ENCODE measurements at regions not wholly inside any gene's neighbourhood (a gene's known extent, or its start where the extent isn't known, plus 50 kb on each side); places are given as distances from the start of the nearest gene placed in this dataset.
"Not testable (repeated sequence)": the region's sequence is repeated elsewhere in the genome, so short reads cannot be mapped to it uniquely, and the experiment has no call there.

DNA sequence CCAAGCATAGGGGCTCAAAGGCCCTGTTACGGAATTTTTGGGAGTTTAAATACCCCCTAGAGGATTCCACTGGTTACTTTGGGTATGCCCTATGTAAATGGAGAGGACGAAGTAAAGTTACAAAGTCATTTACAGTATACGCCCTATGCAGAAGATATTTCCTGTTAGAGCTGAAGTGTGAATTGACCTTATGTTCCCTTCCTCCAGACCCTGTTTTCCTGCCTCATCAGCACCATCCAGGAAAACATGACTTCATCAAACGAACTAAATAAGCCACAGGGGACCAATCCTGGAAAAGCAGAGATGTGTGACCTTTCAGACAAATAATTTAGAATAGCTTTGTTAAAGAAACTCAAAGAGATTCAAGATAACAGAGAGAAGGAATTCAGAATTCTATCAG is 177.4 kb downstream of the SQOR start:
- no peak for DNase-seq

DNA sequence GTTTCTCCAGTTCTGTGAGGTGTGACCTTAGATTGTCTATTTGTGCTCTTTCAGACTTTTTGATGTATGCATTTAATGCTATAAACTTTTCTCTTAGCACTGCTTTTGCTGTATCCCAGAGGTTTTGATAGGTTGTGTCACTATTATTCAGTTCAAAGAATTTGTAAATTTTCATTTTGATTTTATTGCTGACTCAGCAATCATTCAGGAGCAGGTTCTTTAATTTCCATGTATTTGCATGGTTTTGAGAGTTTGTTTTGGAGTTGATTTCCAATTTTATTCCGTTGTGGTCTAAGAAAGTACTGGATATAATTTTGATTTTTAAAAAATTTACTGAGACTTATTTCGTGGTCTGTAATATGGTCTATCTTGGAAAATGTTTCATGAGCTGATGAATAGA is 182.7 kb downstream of the SQOR start:
- not testable (repeated sequence) for DNase-seq

GRCh38 chr15:45821390-45821789 is 186.6 kb downstream of the SQOR start:
- no peak for DNase-seq

GRCh38 chr15:45822968-45823367 is 188.1 kb downstream of the SQOR start:
- DNase-seq = not testable (repeated sequence)

- no peak for DNase-seq
These were observed 192.4 kb downstream of the SQOR start for GRCh38 chr15:45827275-45827674.

DNA sequence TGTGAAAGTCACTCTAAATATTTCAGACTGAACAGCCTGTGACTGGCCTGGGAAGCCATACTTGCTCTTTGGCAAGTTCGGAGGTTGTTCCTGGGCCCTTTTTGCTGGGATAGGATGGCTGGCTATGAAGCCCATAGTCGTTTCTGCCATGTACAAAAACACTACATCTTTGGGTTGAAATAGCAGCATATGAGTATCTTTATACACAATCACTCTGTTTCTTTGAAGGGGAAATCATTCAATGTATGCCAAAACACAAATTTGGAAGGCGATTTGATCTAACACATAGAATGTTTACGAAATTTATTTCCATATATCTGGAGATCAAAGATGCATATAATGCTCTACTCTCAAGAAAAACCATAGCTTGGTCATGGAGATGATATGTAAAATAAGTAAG is 192.9 kb downstream of the SQOR start:
- no peak for DNase-seq

- no peak for DNase-seq
These were observed 194.7 kb downstream of the SQOR start for GRCh38 chr15:45829336-45830153.

DNA sequence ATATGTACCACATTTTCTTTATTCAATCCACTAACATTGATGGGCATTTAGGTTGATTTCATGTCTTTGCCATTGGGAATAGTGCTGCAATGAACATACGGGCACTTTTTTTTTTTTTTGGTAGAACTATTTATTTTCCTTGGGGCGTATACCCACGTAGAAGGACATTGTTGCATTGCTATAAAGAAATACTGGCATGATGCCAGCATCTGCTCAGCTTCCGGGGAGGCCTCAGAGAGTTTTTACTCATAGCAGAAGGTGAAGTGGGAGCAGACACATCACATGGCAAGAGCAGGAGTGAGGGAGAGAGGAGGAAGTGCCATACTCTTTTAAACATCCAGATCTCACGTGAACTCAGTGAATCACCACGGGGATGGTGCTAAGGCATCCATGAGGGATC is 197.0 kb downstream of the SQOR start:
- no peak for DNase-seq

GRCh38 chr15:45834622-45835021 is 199.8 kb downstream of the SQOR start:
- DNase-seq = no peak

- no peak for DNase-seq
These were observed 207.3 kb downstream of the SQOR start for GRCh38 chr15:45842151-45842550.

DNA sequence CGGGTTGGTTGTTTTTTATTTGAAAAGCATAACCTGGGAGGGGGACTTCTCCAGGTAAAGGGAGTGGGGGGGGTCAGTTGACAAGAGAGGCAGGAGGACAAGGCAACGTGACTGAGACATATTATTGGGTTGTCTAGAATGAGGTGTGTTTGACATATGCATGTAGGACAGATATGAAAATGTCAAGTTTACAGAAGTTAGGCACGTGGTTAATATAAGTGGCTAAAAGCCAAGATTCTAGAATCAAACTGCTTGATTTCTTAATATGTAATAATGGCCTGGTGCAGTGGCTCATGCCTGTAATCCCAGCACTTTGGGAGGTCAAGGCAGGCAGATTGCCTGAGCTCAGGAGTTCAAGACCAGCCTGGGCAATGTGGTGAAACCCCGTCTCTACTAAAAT is 212.8 kb downstream of the SQOR start:
- DNase-seq = no peak

DNA sequence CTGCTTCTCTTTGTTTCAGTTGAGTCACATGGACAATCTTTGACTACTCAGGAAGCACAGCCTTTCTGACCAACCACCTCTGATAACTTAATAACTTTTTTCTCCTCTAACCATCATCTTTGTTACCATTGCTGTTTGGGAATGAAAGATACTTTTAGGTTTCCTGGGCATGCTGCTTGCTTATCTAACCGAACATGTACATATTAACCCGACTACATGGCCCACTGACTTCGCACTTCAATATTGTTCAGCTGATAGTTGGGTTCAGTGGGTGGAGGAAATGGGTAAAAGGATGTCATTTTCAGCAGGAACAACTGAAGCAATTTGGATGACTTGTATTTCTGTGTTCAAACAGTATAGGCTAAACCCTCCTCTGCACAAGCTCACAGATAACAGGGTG is 214.3 kb downstream of the SQOR start:
- no peak for DNase-seq

GRCh38 chr15:45854455-45855202 is 219.8 kb downstream of the SQOR start:
- no peak for DNase-seq

- no peak for DNase-seq
These were observed 220.5 kb downstream of the SQOR start for GRCh38 chr15:45855210-45855906.

GRCh38 chr15:45855907-45856579 is 221.2 kb downstream of the SQOR start:
- DNase-seq = no peak

DNA sequence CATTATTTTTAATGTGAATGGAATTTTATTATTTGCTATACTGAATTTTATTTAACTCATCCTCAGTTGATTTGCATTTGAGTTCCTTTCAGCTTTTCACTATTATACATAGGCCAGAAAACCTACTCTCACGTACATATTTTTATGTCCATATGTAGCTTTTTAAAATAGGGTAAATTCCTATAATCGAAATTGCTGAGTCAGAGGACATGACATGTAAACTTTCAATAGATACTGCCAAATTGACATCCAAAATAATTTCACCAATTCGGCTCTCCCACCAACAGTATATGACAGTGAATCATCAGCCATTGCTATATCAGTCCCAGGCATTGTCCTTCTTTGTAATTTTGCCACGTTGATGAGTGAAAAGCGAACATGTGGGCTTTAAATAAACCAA is 222.5 kb downstream of the SQOR start:
- DNase-seq = no peak

GRCh38 chr15:45858491-45858890 is 223.7 kb downstream of the SQOR start:
- DNase-seq = no peak

- DNase-seq = no peak
These were observed 227.2 kb downstream of the SQOR start for GRCh38 chr15:45862034-45862433.

DNA sequence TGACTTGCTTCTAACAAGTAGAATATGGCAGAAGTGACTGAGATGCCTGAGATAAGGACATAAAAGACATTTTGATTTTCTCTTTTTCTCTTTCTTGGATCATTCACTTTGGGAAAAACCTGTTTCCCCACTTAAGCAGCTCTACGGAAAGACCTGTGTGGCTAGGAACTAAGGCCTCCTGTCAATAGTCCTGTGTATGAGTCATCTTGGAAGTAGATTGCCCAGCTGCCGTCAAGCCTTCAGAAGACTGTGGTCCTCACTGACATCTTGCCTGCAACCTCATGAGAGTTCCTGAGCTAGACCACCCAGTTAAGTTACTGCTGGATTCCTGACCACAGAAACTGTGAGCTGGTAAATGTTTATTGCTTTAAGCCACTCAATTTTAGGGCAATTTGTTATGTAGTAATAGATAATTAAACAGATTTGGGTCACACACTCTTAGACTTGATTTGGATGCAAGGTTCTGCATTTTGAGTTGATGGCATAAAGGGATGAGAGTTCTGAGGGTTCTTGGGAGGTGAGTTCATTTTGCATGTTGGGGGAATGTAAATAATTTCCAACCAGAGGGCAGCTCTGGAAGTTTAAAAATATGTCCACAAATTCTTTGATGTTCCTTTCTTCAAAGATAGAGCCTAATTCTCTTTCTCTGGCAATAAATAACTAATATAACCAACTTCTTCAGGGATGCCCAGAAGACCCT is 229.2 kb downstream of the SQOR start:
- DNase-seq = no peak

DNA sequence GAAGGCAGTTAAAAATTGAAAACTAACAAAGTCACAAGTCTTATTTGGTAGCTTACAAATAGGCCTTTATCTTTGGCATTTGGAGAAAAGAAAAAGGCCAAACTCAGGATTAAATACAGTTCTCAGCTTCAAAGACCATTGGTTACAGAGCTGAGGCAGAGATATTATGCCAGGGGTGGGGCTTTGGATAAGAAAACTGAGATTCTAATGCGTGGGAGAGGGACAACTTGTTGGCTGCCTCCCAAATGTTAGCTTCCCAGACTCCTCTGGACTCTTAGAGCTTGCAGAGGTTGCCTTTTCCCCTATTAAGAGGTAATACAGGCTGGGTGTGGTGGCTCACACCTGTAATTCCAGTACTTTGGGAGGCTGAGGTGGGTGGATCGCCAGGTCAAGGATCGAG is 231.8 kb downstream of the SQOR start:
- DNase-seq = no peak

DNA sequence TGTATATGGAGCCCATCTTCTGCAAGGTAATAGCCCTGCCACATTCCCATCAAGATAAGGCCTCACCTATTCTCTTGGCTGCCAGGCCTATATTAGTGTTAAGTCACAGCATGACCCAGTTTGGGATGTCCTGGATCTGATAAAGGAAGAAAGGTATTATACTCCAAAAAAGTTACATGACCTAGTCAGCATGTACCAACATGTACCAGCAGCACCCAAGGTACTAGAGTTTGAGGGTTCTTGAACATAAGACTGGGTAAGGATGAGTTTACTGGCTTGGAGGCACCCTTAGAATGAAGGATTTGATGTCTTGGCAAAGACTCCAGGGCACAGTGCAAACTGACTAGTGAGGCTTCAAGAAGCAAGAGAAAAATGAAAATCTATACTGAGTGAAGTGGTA is 232.5 kb downstream of the SQOR start:
- no peak for DNase-seq

GRCh38 chr15:45868109-45868691 is 233.4 kb downstream of the SQOR start:
- DNase-seq = no peak
